BLaER1 (cell line): ENCODE measurements at regions not wholly inside any gene's neighbourhood (a gene's known extent, or its start where the extent isn't known, plus 50 kb on each side); places are given as distances from the start of the nearest gene placed in this dataset.
A peak's percentile ranks its signal among the peaks of the same experiment; 100 is the strongest.

Experiments
- H3K27ac ChIP-seq: shearing (Covaris generic); formaldehyde crosslinking; 2 replicates; pipeline ENCODE4 v1.8.1; 2022
- H3K27me3 ChIP-seq: shearing (Covaris generic); formaldehyde crosslinking; 2 replicates; pipeline ENCODE4 v1.8.1; 2022
- H3K36me3 ChIP-seq: shearing (Covaris generic); formaldehyde crosslinking; 2 replicates; pipeline ENCODE4 v1.8.1; 2022
- H3K4me1 ChIP-seq: shearing (Covaris generic); formaldehyde crosslinking; 2 replicates; pipeline ENCODE4 v1.8.1; 2022
- H3K4me2 ChIP-seq: shearing (Covaris generic); formaldehyde crosslinking; 2 replicates; pipeline ENCODE4 v1.8.1; 2022
- H3K4me3 ChIP-seq: shearing (Covaris generic); formaldehyde crosslinking; 2 replicates; pipeline ENCODE4 v1.8.1; 2022
- H3K9ac ChIP-seq: shearing (Covaris generic); formaldehyde crosslinking; 2 replicates; pipeline ENCODE4 v1.8.1; 2022
- H3K9me3 ChIP-seq: shearing (Covaris generic); formaldehyde crosslinking; 2 replicates; pipeline ENCODE4 v1.8.1; 2022
- H4K20me1 ChIP-seq: shearing (Covaris generic); formaldehyde crosslinking; 2 replicates; pipeline ENCODE4 v1.8.1; 2022
- Cebpa-rat ChIP-seq: shearing (Covaris generic); IDR thresholded peaks from 2 replicates; pipeline ENCODE4 v1.8.1; 2022

DNA sequence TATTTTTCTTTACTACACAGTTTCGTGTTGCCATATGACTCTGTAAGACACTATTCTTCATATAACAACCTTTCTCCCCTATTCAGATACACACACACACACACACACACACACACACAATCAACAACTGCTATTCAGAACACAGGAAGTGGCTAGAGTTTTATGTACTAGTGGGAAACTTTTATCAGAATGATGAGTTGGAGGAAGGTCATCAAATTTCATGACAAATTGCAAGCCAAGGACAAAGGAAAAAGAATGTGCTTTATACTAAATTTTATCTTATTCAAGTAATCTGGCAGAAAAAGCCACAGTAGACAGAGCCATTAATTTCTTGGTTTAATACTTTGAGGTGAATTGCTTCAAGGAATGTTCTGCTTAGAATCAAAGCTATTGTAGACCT, 899.8 kb downstream of the ROBO2 start:
- H3K4me3 ChIP-seq: no peak overlapping the region
- no peak overlapping the region for H3K4me2 ChIP-seq
- H3K36me3 ChIP-seq: no peaks in the 10 kb centered on the region
- no peaks in the 10 kb centered on the region for H4K20me1 ChIP-seq
- no peaks in the 10 kb centered on the region for H3K4me1 ChIP-seq
- TF ChIP-seq Cebpa-rat: no peak
- H3K27me3 ChIP-seq: no peaks in the 10 kb centered on the region
- no peak overlapping the region for H3K27ac ChIP-seq
- H3K9ac ChIP-seq: no peak overlapping the region
- H3K9me3 ChIP-seq: no peaks in the 10 kb centered on the region

DNA sequence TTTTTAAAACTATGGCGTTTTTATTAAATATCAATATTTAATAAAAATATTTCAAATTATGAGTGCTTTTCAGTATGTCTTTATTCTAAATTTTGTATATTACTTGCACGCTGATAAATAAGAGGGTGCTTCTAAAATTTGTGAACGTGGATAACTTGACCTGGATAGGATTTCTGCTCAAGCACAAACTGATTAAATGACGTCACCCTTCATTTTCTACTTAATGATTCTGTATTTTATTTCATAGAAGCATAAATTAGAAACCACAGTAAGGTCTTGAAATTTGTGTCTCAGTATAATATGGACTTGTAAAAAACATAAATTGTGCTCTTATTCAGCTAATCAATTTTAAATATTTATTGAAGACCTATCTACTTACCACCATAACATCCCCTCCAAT, 903.7 kb downstream of the ROBO2 start:
- Histone ChIP-seq H3K4me1 (no peaks in the 10 kb centered on the region), H3K27me3 (no peaks in the 10 kb centered on the region), H3K4me3 (no peak overlapping the region), H3K4me2 (no peak overlapping the region), H4K20me1 (no peaks in the 10 kb centered on the region), H3K9ac (no peak overlapping the region), H3K9me3 (no peaks in the 10 kb centered on the region), H3K36me3 (no peaks in the 10 kb centered on the region), H3K27ac (no peak overlapping the region)
- TF ChIP-seq Cebpa-rat: no peak

DNA sequence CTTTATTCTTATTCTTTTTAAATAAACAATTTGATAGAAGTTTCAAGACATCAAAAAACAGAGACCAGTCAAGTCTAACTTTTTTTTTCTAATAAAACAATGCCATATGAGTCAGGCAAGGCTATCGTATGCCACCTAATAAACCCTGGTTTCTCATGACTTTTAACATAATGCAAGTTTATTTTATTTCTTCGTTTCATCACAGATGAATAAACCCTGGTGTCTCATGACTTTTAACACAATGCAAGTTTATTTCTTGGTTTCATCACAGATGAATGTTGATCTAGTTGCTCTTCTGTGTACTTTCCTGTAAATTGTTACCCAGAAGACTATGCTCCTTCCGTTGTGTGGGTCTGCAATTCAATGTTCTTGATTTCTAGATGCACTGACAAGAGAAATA, 905.4 kb downstream of the ROBO2 start:
- H3K9ac ChIP-seq: no peak overlapping the region
- H3K4me2 ChIP-seq: no peak overlapping the region
- no peaks in the 10 kb centered on the region for H4K20me1 ChIP-seq
- H3K27me3 ChIP-seq: no peaks in the 10 kb centered on the region
- no peak overlapping the region for H3K27ac ChIP-seq
- H3K36me3 ChIP-seq: no peaks in the 10 kb centered on the region
- no peaks in the 10 kb centered on the region for H3K4me1 ChIP-seq
- H3K4me3 ChIP-seq: no peak overlapping the region
- no peaks in the 10 kb centered on the region for H3K9me3 ChIP-seq
- TF ChIP-seq Cebpa-rat: no peak

GRCh38 chr3:77947671-77948070, 907.8 kb downstream of the ROBO2 start:
- Histone ChIP-seq H3K9ac (no peak overlapping the region), H3K27ac (no peak overlapping the region), H3K36me3 (no peaks in the 10 kb centered on the region), H4K20me1 (no peaks in the 10 kb centered on the region), H3K4me1 (no peaks in the 10 kb centered on the region), H3K4me3 (no peak overlapping the region), H3K9me3 (no peaks in the 10 kb centered on the region), H3K27me3 (no peaks in the 10 kb centered on the region), H3K4me2 (no peak overlapping the region)
- no peak for TF ChIP-seq Cebpa-rat

DNA sequence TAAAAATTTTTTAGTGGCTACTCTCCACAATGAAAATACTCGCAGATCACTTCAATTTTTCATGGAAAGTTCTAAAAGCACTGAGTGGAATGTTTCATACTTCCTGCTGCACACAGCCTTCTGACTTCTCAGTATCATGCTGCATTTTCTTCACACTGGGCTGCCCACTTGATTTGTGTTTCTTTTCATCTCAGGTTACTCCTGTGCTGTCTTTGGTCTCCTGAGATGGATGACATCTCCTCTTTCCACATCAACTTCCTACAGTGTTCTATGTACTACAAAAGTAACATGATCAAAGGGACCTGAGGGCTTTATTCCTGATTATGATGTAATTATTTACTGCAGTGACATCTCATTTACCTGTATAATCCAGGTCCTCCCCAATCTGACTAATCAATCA, 927.7 kb downstream of the ROBO2 start:
- H4K20me1 ChIP-seq: no peaks in the 10 kb centered on the region
- no peak for TF ChIP-seq Cebpa-rat
- H3K4me3 ChIP-seq: no peak overlapping the region
- H3K36me3 ChIP-seq: no peaks in the 10 kb centered on the region
- H3K27me3 ChIP-seq: no peaks in the 10 kb centered on the region
- H3K9me3 ChIP-seq: no peaks in the 10 kb centered on the region
- no peaks in the 10 kb centered on the region for H3K4me1 ChIP-seq
- H3K9ac ChIP-seq: no peak overlapping the region
- H3K4me2 ChIP-seq: no peak overlapping the region
- H3K27ac ChIP-seq: no peak overlapping the region

DNA sequence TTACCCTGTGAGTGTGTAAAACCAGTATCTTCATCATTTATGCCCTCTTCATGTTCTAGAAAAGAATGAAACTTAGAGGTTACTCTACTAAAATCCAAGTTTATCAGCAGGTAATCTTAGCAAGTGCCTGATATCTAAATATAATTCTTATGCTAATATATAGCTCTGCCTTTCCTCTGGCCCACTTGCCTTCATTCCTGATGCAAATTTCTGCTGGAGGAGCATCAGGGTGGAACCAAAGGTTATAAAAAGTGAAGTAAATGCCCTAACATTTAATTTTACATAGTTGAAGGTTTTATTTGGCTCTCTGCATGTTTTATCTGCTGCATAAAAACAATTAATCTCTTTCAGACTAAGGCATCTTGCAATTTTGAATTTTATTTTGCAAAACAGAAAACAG, 936.2 kb downstream of the ROBO2 start:
- Histone ChIP-seq H3K27me3 (no peaks in the 10 kb centered on the region), H3K4me1 (no peaks in the 10 kb centered on the region), H3K4me3 (no peak overlapping the region), H4K20me1 (no peaks in the 10 kb centered on the region), H3K9me3 (no peaks in the 10 kb centered on the region), H3K4me2 (no peak overlapping the region), H3K9ac (no peak overlapping the region), H3K36me3 (no peaks in the 10 kb centered on the region), H3K27ac (no peak overlapping the region)
- no peak for TF ChIP-seq Cebpa-rat

DNA sequence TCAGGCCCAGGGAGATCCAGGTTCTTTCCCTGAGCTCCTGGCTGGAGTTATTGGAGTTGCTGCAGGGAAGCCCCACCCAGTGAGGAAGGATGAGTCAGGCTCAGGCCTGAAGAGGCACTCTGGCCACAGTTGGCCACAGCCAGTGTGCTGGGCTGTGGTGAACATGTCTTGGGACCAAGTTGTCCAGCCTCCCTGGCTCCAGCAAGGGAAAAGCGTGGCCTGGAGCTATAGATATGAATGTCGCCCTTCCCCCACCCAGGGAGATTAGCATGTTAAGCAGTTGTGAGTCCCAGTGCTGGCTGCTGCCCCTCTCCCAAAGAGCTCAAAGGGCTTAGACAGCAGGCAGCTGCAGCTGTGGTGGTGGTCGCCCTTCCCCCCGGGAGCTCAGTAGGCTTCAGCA, 963.2 kb downstream of the ROBO2 start:
- peaks cover 19% of the 10 kb centered on the region for H3K9me3 ChIP-seq
- no peaks in the 10 kb centered on the region for H4K20me1 ChIP-seq
- H3K9ac ChIP-seq: no peak overlapping the region
- no peaks in the 10 kb centered on the region for H3K36me3 ChIP-seq
- no peak for TF ChIP-seq Cebpa-rat
- H3K27ac ChIP-seq: no peak overlapping the region
- peaks cover 12% of the 10 kb centered on the region for H3K4me1 ChIP-seq
- H3K27me3 ChIP-seq: no peaks in the 10 kb centered on the region
- no peak overlapping the region for H3K4me2 ChIP-seq
- no peak overlapping the region for H3K4me3 ChIP-seq

GRCh38 chr3:78004571-78004970, 964.7 kb downstream of the ROBO2 start:
- Histone ChIP-seq H3K4me1 (peaks cover 12% of the 10 kb centered on the region), H3K36me3 (no peaks in the 10 kb centered on the region), H3K4me3 (no peak overlapping the region), H3K27me3 (no peaks in the 10 kb centered on the region), H3K9me3 (peaks cover 19% of the 10 kb centered on the region), H3K4me2 (peak overlapping the region; percentile 23), H4K20me1 (no peaks in the 10 kb centered on the region), H3K27ac (no peak overlapping the region), H3K9ac (no peak overlapping the region)
- TF ChIP-seq Cebpa-rat: no peak

DNA sequence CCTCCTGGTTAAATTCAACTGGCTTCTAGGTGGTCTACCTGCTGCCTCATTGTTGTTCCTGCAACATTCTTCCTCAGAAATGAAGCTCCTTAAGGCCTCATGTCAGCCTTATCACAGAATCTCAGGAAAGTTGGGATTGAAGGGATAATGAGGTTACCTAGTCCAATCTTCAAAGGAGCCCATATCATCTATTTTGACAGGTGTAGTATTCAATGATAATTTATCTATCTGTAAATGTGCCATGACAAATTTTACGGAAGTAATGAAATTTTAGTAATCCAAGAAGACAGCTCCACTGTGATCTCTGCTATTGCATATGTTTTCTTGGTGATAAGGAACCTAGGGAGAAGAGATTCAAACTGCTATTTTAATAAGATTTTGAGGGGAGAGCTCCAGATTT, 973.8 kb downstream of the ROBO2 start:
- Histone ChIP-seq H3K27ac (no peak overlapping the region), H3K4me3 (no peak overlapping the region), H3K9ac (no peak overlapping the region), H4K20me1 (no peaks in the 10 kb centered on the region), H3K4me1 (no peaks in the 10 kb centered on the region), H3K27me3 (no peaks in the 10 kb centered on the region), H3K4me2 (no peak overlapping the region), H3K9me3 (no peaks in the 10 kb centered on the region), H3K36me3 (no peaks in the 10 kb centered on the region)
- TF ChIP-seq Cebpa-rat: no peak

GRCh38 chr3:78015856-78016255, 976.0 kb downstream of the ROBO2 start:
- no peaks in the 10 kb centered on the region for H3K9me3 ChIP-seq
- H3K4me3 ChIP-seq: no peak overlapping the region
- no peaks in the 10 kb centered on the region for H3K4me1 ChIP-seq
- no peak overlapping the region for H3K27ac ChIP-seq
- no peaks in the 10 kb centered on the region for H4K20me1 ChIP-seq
- no peak overlapping the region for H3K9ac ChIP-seq
- H3K36me3 ChIP-seq: no peaks in the 10 kb centered on the region
- no peaks in the 10 kb centered on the region for H3K27me3 ChIP-seq
- no peak for TF ChIP-seq Cebpa-rat
- no peak overlapping the region for H3K4me2 ChIP-seq

GRCh38 chr3:78021710-78022109, 981.8 kb downstream of the ROBO2 start:
- TF ChIP-seq Cebpa-rat: no peak
- Histone ChIP-seq H3K4me1 (no peaks in the 10 kb centered on the region), H3K36me3 (no peaks in the 10 kb centered on the region), H3K9ac (no peak overlapping the region), H3K27ac (no peak overlapping the region), H3K9me3 (no peaks in the 10 kb centered on the region), H3K27me3 (no peaks in the 10 kb centered on the region), H4K20me1 (no peaks in the 10 kb centered on the region), H3K4me2 (no peak overlapping the region), H3K4me3 (no peak overlapping the region)
